Adrenal gland (tissue), 9 donors: ENCODE measurements at regions not wholly inside any gene's neighbourhood (a gene's known extent, or its start where the extent isn't known, plus 50 kb on each side); places are given as distances from the start of the nearest gene placed in this dataset.

Source experiments
- DNase-seq, 7 donors: peaks; one replicate each; pipeline ENCODE4 v3.0.0-alpha.2; 2019 to 2020
- H3K27ac ChIP-seq, 5 donors: fragments of 200-600 bp; sonication (generic) in 4 of 5; 1 replicate in 3 of 5; 2 replicates in 2 of 5; pipeline versions ENCODE4 v1.5.1 to v1.8.0; 2016 to 2020; ENCODE audit warnings: mild to moderate bottlenecking in 1 of 5
- H3K27me3 ChIP-seq: fragments of 200-600 bp; 2 replicates; pipeline ENCODE4 v1.8.0; 2021
- H3K36me3 ChIP-seq, 2 donors: fragments of 200-600 bp; replicated peaks in 1 of 2; 1 replicate in 1 of 2; 2 replicates in 1 of 2; pipeline versions ENCODE4 v1.5.1 to v1.8.0; 2018 to 2022
- H3K4me1 ChIP-seq, 2 donors: fragments of 200-600 bp; replicated peaks in 1 of 2; 1 replicate in 1 of 2; 2 replicates in 1 of 2; pipeline versions ENCODE4 v1.5.1 to v1.8.0; 2018 to 2021
- H3K4me3 ChIP-seq, 4 donors: fragments of 200-600 bp; sonication (generic) in 3 of 4; one replicate each; pipeline ENCODE4 v1.5.1; 2016 to 2018
- H3K9me3 ChIP-seq, 3 donors: fragments of 200-600 bp; sonication (generic) in 1 of 3; replicated peaks in 1 of 3; 1 replicate in 2 of 3; 2 replicates in 1 of 3; pipeline versions ENCODE4 v1.5.1 to v1.8.0; 2016 to 2021
- POLR2A ChIP-seq, 2 donors: fragments of 450-650 bp; IDR thresholded peaks; one replicate each; pipeline ENCODE4 v1.6.1; 2017; ENCODE audit warnings: antibody characterized with exemption in 2 of 2, mild to moderate bottlenecking in 2 of 2, moderate library complexity in 1 of 2
- WGBS, 4 donors: extraction: QIAGEN DNeasy Blood & Tissue Kit in 2 of 4; methylation state at CpG; one replicate each; pipeline versions ENCODE4 v1.1.5 to v1.1.7; 2013 to 2017; 5-methylcytosine and 5-hydroxymethylcytosine counted together
- intact Hi-C, 2 donors: fragments of 100-400 bp; cut with DNase I; formaldehyde crosslinking; loops; one replicate each; pipeline versions ENCODE4 v1.14.1 to v1.15.0; 2022 to 2023
- TF ChIP-seq, protein P1 (sequence below), 6 experiments: fragments of 450-650 bp in 4 of 6; fragments of 200-600 bp in 2 of 6; sonication (generic) in 1 of 6; IDR thresholded peaks; 1 replicate in 5 of 6; 2 replicates in 1 of 6; pipeline versions ENCODE4 v1.5.1 to v1.8.0; 2016 to 2021; ENCODE audit warnings: antibody characterized with exemption in 6 of 6, mild to moderate bottlenecking in 2 of 6, moderate library complexity in 1 of 6
- donor health status: healthy with polysubstance abuse.
- donor health status: Bipolar disorder and iron deficiency.
- donor health status: DM: yes; HTN: yes; CAD: no.
- donor health status: DM: no; HTN: no; CAD: no.
- donor health status: DM: no; HTN: no; CAD: no.

DNA sequence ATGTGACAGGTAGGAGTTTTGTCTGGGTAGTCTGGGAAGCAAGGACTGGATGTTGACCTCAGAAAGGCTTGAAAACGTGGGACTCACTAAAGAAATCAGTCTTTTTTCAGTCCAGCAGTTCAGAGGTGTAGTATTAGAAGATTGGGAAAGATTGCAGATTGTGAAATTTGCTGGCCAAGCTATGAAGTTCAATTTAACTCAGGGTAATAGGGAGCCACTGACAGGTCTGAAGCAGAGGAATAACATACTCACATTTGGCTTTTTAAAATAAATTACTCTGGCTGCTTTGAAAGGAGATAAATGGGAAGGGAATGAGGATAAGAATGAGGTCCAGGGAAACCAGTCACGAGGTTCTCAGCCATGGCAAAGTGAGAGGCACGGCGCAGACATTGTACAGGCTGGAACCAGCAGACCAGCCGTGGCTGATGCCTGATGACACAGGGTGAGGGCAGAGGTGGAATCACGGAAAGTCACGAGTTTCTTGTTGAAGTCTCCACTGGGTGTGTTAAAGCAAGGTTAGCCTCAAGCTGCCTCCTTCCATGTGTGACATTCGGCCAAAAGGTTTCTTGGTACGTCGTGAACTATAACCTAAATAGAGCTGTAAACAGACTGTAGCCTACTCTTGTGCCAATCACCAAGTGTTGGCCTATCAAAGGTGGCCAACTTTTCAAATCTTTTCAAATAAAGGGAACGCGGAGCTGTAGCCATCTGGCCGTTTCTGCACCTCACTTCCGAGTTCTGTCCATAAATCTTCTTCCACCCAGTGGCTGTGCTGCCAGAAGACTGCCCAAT is 377.6 kb downstream of the IRS2 start:
- TF ChIP-seq, protein P1, sequence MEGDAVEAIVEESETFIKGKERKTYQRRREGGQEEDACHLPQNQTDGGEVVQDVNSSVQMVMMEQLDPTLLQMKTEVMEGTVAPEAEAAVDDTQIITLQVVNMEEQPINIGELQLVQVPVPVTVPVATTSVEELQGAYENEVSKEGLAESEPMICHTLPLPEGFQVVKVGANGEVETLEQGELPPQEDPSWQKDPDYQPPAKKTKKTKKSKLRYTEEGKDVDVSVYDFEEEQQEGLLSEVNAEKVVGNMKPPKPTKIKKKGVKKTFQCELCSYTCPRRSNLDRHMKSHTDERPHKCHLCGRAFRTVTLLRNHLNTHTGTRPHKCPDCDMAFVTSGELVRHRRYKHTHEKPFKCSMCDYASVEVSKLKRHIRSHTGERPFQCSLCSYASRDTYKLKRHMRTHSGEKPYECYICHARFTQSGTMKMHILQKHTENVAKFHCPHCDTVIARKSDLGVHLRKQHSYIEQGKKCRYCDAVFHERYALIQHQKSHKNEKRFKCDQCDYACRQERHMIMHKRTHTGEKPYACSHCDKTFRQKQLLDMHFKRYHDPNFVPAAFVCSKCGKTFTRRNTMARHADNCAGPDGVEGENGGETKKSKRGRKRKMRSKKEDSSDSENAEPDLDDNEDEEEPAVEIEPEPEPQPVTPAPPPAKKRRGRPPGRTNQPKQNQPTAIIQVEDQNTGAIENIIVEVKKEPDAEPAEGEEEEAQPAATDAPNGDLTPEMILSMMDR (IDR thresholded peaks at IDR 0.05): no peak
- TF ChIP-seq POLR2A (IDR thresholded peaks at IDR 0.05): no peak
- WGBS, 4 donors: 75 to 80% (median 77%) methylated on average over 14 of the region's 14 CpGs
- Histone ChIP-seq H3K4me1 (peaks cover 0 to 16% of the 10 kb centered on the region in 2 donors), H3K27me3 (no peaks in the 10 kb centered on the region), H3K9me3 (no peaks in the 10 kb centered on the region), H3K27ac (no peak overlapping the region), H3K4me3 (no peak overlapping the region), H3K36me3 (no peaks in the 10 kb centered on the region)
- intact Hi-C loops: no loop called here
- DNase-seq: no peak

DNA sequence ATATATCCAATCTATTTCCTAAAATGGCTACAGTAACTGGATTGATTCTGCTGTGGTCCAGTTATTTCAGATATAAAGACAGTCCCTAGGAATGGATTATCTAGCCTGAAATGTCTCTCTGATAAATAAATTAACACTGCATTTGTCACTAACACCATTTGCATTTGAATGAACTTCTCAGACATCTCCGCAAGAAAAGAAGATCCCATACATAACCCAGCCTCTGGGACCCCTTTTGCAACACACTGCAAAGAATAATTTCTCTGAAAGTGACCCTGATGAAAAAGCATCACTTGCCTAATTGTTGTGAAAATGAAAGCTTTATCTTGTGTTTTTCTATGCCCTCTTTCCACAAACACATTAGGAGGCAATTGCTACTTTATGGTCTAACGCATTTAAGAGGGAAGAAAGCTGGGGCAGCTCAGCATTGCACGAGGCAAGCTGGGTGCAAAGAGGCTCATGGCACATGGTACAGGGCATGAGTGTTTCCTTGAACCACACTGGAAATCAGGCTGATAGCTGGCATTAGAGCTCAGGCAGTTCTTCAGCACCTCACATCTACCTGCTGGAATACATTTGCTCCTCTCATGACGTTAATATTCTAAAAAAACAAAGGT is 379.9 kb downstream of the IRS2 start:
- Histone ChIP-seq H3K4me3 (no peak overlapping the region), H3K4me1 (peaks cover 0 to 2% of the 10 kb centered on the region in 2 donors), H3K27me3 (no peaks in the 10 kb centered on the region), H3K9me3 (no peaks in the 10 kb centered on the region), H3K36me3 (no peaks in the 10 kb centered on the region), H3K27ac (no peak overlapping the region)
- intact Hi-C loops: no loop called here
- DNase-seq: no peak
- WGBS, 4 donors: 72 to 87% (median 81%) methylated on average over 4 of the region's 4 CpGs
- TF ChIP-seq POLR2A (IDR thresholded peaks at IDR 0.05): no peak
- TF ChIP-seq, protein P1 (IDR thresholded peaks at IDR 0.05): no peak

DNA sequence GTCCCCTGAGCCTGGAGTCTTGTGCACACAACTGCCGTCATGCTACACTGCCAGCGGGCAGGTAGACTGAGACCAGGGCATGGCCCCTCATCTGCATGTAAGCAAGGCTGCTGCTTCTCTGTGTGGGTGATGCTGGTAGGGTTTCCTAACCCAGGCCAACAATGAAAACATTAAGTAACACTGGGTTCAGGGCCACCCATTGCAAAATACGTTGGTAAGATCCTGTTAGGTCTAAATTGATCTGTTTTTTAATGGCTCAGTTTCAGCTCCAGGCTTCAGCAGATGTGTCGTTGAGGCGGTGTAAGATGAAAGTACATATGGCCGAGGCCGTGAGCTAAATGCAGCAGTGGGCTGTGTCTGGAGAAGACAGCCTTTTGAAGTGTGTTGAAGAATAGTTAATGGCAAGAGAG is 383.4 kb downstream of the IRS2 start:
- peak in 1 of 7 donors; percentile 53 for DNase-seq
- H3K4me3 ChIP-seq: no peak overlapping the region
- no peaks in the 10 kb centered on the region for H3K36me3 ChIP-seq
- WGBS, 4 donors: 63 to 70% (median 67%) methylated on average over 7 of the region's 7 CpGs
- no peak overlapping the region for H3K27ac ChIP-seq
- H3K4me1 ChIP-seq: no peaks in the 10 kb centered on the region
- no peaks in the 10 kb centered on the region for H3K27me3 ChIP-seq
- H3K9me3 ChIP-seq: no peaks in the 10 kb centered on the region
- TF ChIP-seq, protein P1 (IDR thresholded peaks at IDR 0.05): no peak
- TF ChIP-seq POLR2A (IDR thresholded peaks at IDR 0.05): no peak
- intact Hi-C loops: no loop called here

DNA sequence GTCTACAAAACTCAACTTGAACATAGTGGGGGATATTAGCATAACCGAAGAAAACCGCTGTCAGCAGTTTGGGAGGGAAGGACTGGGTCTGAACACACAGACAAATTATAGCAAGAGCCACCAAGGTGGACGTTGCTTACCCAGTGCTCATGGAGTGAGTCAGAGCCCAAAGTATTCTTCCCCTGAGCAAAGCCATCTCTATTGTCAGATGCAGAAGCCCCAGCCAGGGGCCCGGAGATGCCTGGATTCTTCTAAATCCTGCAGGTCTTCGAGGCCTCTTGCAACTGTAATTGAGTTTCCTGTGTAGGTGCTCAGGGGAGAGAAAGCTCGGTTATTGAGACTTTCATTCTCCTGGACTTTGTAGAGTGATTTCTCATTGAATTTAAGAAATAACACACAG is 384.5 kb downstream of the IRS2 start:
- intact Hi-C loops: no loop called here
- TF ChIP-seq POLR2A (IDR thresholded peaks at IDR 0.05): no peak
- TF ChIP-seq, protein P1 (IDR thresholded peaks at IDR 0.05): no peak
- no peaks in the 10 kb centered on the region for H3K27me3 ChIP-seq
- no peaks in the 10 kb centered on the region for H3K4me1 ChIP-seq
- DNase-seq: no peak
- H3K9me3 ChIP-seq: no peaks in the 10 kb centered on the region
- 81 to 92% (median 88%) methylated on average over 5 to 6 of the region's 6 CpGs for WGBS, 4 donors
- H3K27ac ChIP-seq: no peak overlapping the region
- no peak overlapping the region for H3K4me3 ChIP-seq
- H3K36me3 ChIP-seq: no peaks in the 10 kb centered on the region
